H9 (cell line): ENCODE measurements at regions not wholly inside any gene's neighbourhood (a gene's known extent, or its start where the extent isn't known, plus 50 kb on each side); places are given as distances from the start of the nearest gene placed in this dataset.

Source experiments
- DNase-seq: peaks from one replicate; pipeline ENCODE4 v3.0.0-alpha.2; 2017
- H2AFZ ChIP-seq: one replicate; pipeline ENCODE4 v1.6.1; 2013; ENCODE audit warnings: mild to moderate bottlenecking, low read length, control low read depth, moderate library complexity
- H2AK5ac ChIP-seq: 2 replicates; pipeline ENCODE4 v1.6.1; 2013; ENCODE audit warnings: low read length, control low read depth, mixed read lengths; ENCODE audit not compliant: insufficient read length
- H2BK120ac ChIP-seq: one replicate; pipeline ENCODE4 v1.6.1; 2013; ENCODE audit warnings: low read depth, mild to moderate bottlenecking, low read length, control low read depth, inconsistent platforms; ENCODE audit not compliant: poor library complexity, severe bottlenecking
- H2BK12ac ChIP-seq: 2 replicates; pipeline ENCODE4 v1.6.1; 2013; ENCODE audit warnings: low read length, control low read depth, mixed read lengths, low read depth; ENCODE audit not compliant: insufficient read length
- H2BK15ac ChIP-seq: 2 replicates; pipeline ENCODE4 v1.6.1; 2013; ENCODE audit warnings: low read depth, low read length, control low read depth
- H2BK20ac ChIP-seq: one replicate; pipeline ENCODE4 v1.6.1; 2013; ENCODE audit warnings: low read depth, mild to moderate bottlenecking, low read length, control low read depth, inconsistent platforms; ENCODE audit not compliant: poor library complexity, severe bottlenecking
- H2BK5ac ChIP-seq: 2 replicates; pipeline ENCODE4 v1.6.1; 2013; ENCODE audit warnings: low read length, control low read depth, mixed read lengths; ENCODE audit not compliant: insufficient read length
- H3K14ac ChIP-seq: 2 replicates; pipeline ENCODE4 v1.6.1; 2013; ENCODE audit warnings: low read length, control low read depth; ENCODE audit not compliant: insufficient read depth
- H3K18ac ChIP-seq: 2 replicates; pipeline ENCODE4 v1.6.1; 2013; ENCODE audit warnings: low read depth, mild to moderate bottlenecking, mixed read lengths, low read length, control low read depth; ENCODE audit not compliant: insufficient read length
- H3K23ac ChIP-seq: 2 replicates; pipeline ENCODE4 v1.6.1; 2013; ENCODE audit warnings: low read length, control low read depth, mixed read lengths, low read depth; ENCODE audit not compliant: insufficient read length
- H3K23me2 ChIP-seq: 2 replicates; pipeline ENCODE4 v1.6.1; 2013; ENCODE audit warnings: low read depth, mild to moderate bottlenecking, mixed read lengths, low read length, control low read depth; ENCODE audit not compliant: insufficient read length, poor library complexity, severe bottlenecking
- H3K27ac ChIP-seq: 2 replicates; pipeline ENCODE4 v1.5.1; 2013; ENCODE audit warnings: low read length, control low read depth, mixed read lengths, low read depth; ENCODE audit not compliant: insufficient read length
- H3K27me3 ChIP-seq: 2 replicates; pipeline ENCODE4 v1.6.1; 2013; ENCODE audit warnings: low read length, control low read depth, inconsistent platforms; ENCODE audit not compliant: insufficient read depth
- H3K4ac ChIP-seq: 2 replicates; pipeline ENCODE4 v1.6.1; 2013; ENCODE audit warnings: low read depth, mild to moderate bottlenecking, control low read depth, inconsistent platforms, low read length, moderate library complexity
- H3K4me1 ChIP-seq: 2 replicates; pipeline ENCODE4 v1.6.1; 2013; ENCODE audit warnings: low read length, control low read depth, inconsistent platforms; ENCODE audit not compliant: insufficient read depth
- H3K4me2 ChIP-seq: 2 replicates; pipeline ENCODE4 v1.6.1; 2013; ENCODE audit warnings: low read length, control low read depth, mixed read lengths; ENCODE audit not compliant: insufficient read length, insufficient read depth
- H3K56ac ChIP-seq: 2 replicates; pipeline ENCODE4 v1.6.1; 2013; ENCODE audit warnings: low read depth, mild to moderate bottlenecking, mixed read lengths, low read length, control low read depth; ENCODE audit not compliant: insufficient read length
- H3K79me1 ChIP-seq: 2 replicates; pipeline ENCODE4 v1.6.1; 2013; ENCODE audit warnings: low read depth, mild to moderate bottlenecking, moderate library complexity, low read length, control low read depth, inconsistent platforms; ENCODE audit not compliant: insufficient read depth, poor library complexity, severe bottlenecking
- H3K79me2 ChIP-seq: 2 replicates; pipeline ENCODE4 v1.6.1; 2013; ENCODE audit warnings: low read length, control low read depth, inconsistent platforms; ENCODE audit not compliant: insufficient read depth
- H3K9ac ChIP-seq: 2 replicates; pipeline ENCODE4 v1.6.1; 2013; ENCODE audit warnings: low read length, control low read depth, mixed read lengths; ENCODE audit not compliant: insufficient read length; ENCODE audit errors: extremely low read depth
- H3K9me3 ChIP-seq: one replicate; pipeline ENCODE4 v1.6.1; 2013; ENCODE audit warnings: low read depth, low read length, inconsistent platforms; ENCODE audit not compliant: control insufficient read depth
- H3T11ph ChIP-seq: one replicate; pipeline ENCODE4 v1.6.1; 2013; ENCODE audit warnings: mild to moderate bottlenecking, low read length, control low read depth, inconsistent platforms
- H4K20me1 ChIP-seq: one replicate; pipeline ENCODE4 v1.6.1; 2013; ENCODE audit not compliant: control insufficient read depth, insufficient read length, insufficient read depth
- H4K5ac ChIP-seq: 2 replicates; pipeline ENCODE4 v1.6.1; 2013; ENCODE audit warnings: low read depth, mild to moderate bottlenecking, mixed read lengths, low read length, control low read depth; ENCODE audit not compliant: insufficient read length
- H4K8ac ChIP-seq: replicated peaks from 2 replicates; pipeline ENCODE4 v1.6.1; 2013; ENCODE audit warnings: low read length, control low read depth, mixed read lengths, low read depth; ENCODE audit not compliant: insufficient read length
- H4K91ac ChIP-seq: 2 replicates; pipeline ENCODE4 v1.6.1; 2013; ENCODE audit warnings: low read depth, mild to moderate bottlenecking, moderate library complexity, mixed read lengths, low read length, control low read depth; ENCODE audit not compliant: insufficient read length
- H3K27ac Mint-ChIP-seq, 3 experiments: 2 replicates in 2 of 3; 3 replicates in 1 of 3; pipeline ENCODE4 v1.8.0; 2020 to 2021; ENCODE audit warnings: mixed read lengths in 3 of 3, mild to moderate bottlenecking in 1 of 3, moderate library complexity in 1 of 3
- H3K27me3 Mint-ChIP-seq: 2 replicates; pipeline ENCODE4 v1.8.0; 2021; ENCODE audit warnings: low read depth, mild to moderate bottlenecking, moderate library complexity, mixed read lengths
- H3K36me3 Mint-ChIP-seq, 3 experiments: 2 replicates in 2 of 3; 3 replicates in 1 of 3; pipeline ENCODE4 v1.8.0; 2020 to 2021; ENCODE audit warnings: low read depth in 3 of 3, mixed read lengths in 3 of 3; ENCODE audit not compliant: insufficient read depth in 1 of 3
- H3K4me1 Mint-ChIP-seq, 2 experiments: 2 replicates each; pipeline ENCODE4 v1.8.0; 2020; ENCODE audit warnings: mixed read lengths in 2 of 2
- H3K4me3 Mint-ChIP-seq, 2 experiments: 2 replicates in 1 of 2; 3 replicates in 1 of 2; pipeline ENCODE4 v1.8.0; 2020 to 2021; ENCODE audit warnings: mild to moderate bottlenecking in 2 of 2, mixed read lengths in 2 of 2, moderate library complexity in 1 of 2
- H3K9me3 Mint-ChIP-seq, 2 experiments: 2 replicates in 1 of 2; 3 replicates in 1 of 2; pipeline ENCODE4 v1.8.0; 2020; ENCODE audit warnings: mild to moderate bottlenecking in 2 of 2, mixed read lengths in 2 of 2, moderate library complexity in 1 of 2
- TF ChIP-seq, protein P1 (sequence below): fragments of 200-600 bp; sonication (generic); conservative IDR thresholded peaks from 3 replicates; pipeline ENCODE4 v1.8.0; 2021; ENCODE audit warnings: antibody characterized with exemption, mild to moderate bottlenecking

DNA sequence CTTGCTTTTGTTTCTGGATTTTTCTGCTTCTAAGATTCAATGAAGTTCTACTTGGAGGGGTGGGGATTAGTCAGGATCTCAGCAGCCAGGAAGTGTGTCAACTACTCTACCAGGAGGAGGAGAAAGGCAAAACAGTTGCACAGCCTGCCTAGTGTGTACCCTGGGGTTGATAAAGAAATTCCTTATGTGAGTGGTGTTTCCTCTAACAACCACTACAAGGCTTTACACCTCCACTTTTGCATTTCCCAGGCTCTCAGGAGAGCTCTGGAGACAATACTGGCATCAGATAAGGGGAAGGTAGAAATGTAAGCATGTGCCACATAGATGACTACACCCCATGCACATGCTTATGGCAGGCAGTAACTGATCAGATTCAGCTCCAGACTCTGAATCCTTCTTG lies 174.6 kb downstream of the TOX3 start:
- H3K79me2 ChIP-seq = no peaks in the 10 kb centered on the region
- H3K9me3 ChIP-seq = no peaks in the 10 kb centered on the region
- TF ChIP-seq, protein P1, sequence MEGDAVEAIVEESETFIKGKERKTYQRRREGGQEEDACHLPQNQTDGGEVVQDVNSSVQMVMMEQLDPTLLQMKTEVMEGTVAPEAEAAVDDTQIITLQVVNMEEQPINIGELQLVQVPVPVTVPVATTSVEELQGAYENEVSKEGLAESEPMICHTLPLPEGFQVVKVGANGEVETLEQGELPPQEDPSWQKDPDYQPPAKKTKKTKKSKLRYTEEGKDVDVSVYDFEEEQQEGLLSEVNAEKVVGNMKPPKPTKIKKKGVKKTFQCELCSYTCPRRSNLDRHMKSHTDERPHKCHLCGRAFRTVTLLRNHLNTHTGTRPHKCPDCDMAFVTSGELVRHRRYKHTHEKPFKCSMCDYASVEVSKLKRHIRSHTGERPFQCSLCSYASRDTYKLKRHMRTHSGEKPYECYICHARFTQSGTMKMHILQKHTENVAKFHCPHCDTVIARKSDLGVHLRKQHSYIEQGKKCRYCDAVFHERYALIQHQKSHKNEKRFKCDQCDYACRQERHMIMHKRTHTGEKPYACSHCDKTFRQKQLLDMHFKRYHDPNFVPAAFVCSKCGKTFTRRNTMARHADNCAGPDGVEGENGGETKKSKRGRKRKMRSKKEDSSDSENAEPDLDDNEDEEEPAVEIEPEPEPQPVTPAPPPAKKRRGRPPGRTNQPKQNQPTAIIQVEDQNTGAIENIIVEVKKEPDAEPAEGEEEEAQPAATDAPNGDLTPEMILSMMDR = no peak
- H3K18ac ChIP-seq = no peak overlapping the region
- Mint-ChIP-seq H3K27ac (peak overlapping the region in 1 of 3 experiments; percentile 0; a peak in 1 of 7 replicates), H3K36me3 (peaks cover 0 to 14% (median 3%) of the 10 kb centered on the region in 3 experiments; a peak in 5 of 7 replicates), H3K4me3 (no peak overlapping the region), H3K4me1 (peaks cover 2% of the 10 kb centered on the region in 2 experiments; a peak in 3 of 4 replicates), H3K9me3 (peaks cover 6 to 12% of the 10 kb centered on the region in 2 experiments; a peak in 4 of 5 replicates), H3K27me3 (no peaks in the 10 kb centered on the region; the same call in 1 of the 2 replicates)
- H2AFZ ChIP-seq = no peak overlapping the region
- no peak overlapping the region for H3K14ac ChIP-seq
- no peak overlapping the region for H2BK15ac ChIP-seq
- no peak overlapping the region for H2BK120ac ChIP-seq
- DNase-seq = no peak
- no peaks in the 10 kb centered on the region for H3K23me2 ChIP-seq
- no peak overlapping the region for H4K91ac ChIP-seq
- no peak overlapping the region for H3K27ac ChIP-seq
- H4K20me1 ChIP-seq = no peaks in the 10 kb centered on the region
- no peak overlapping the region for H4K5ac ChIP-seq
- H3K9ac ChIP-seq = no peak overlapping the region
- H3K4ac ChIP-seq = no peak overlapping the region
- H2BK5ac ChIP-seq = no peak overlapping the region
- no peak overlapping the region for H2BK20ac ChIP-seq
- H3K79me1 ChIP-seq = no peaks in the 10 kb centered on the region
- no peak overlapping the region for H3K23ac ChIP-seq
- no peak overlapping the region for H3K4me2 ChIP-seq
- no peak overlapping the region for H2BK12ac ChIP-seq
- no peak overlapping the region for H3K56ac ChIP-seq
- no peaks in the 10 kb centered on the region for H3K27me3 ChIP-seq
- H2AK5ac ChIP-seq = no peak overlapping the region
- H3K4me1 ChIP-seq = no peaks in the 10 kb centered on the region
- no peak overlapping the region for H4K8ac ChIP-seq
- no peak overlapping the region for H3T11ph ChIP-seq
